ENCODE measurements at regions not wholly inside any gene's neighbourhood (a gene's known extent, or its start where the extent isn't known, plus 50 kb on each side); places are given as distances from the start of the nearest gene placed in this dataset.

GRCh38 chr3:111481551-111481950 is 60.4 kb upstream of the CD96 start:
- no peak for DNase-seq

DNA sequence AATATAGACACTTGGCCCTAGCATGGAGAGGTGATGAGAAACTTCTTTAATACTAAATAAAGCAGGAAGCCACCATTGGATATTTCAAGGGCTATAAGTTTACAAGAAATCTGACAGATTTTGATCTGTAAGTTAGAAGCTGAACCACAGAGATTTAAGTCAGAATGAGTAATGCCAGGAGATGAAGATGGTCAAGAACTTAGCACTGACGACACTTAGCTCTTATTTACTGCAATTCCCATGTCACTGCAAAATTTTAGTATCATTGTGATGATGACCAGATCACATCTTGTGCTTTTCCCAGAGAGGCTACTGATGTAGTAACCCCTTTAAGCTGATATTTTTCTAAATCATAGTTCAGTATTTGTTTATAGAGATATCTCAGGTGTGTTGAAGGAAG is 59.4 kb upstream of the CD96 start:
- DNase-seq = no peak

GRCh38 chr3:111485086-111485485 is 56.9 kb upstream of the CD96 start:
- no peak for DNase-seq
